ENCODE measurements at regions not wholly inside any gene's neighbourhood (a gene's known extent, or its start where the extent isn't known, plus 50 kb on each side); places are given as distances from the start of the nearest gene placed in this dataset.

GRCh38 chr13:23105051-23105450 lies 75.7 kb upstream of the SGCG start:
- Histone ChIP-seq H3K27me3 (ENCODE audit: control insufficient read depth in 2 of 2, insufficient read depth in 2 of 2, low read length in 2 of 2) (peaks cover 0 to 2% of the 10 kb centered on the region in 2 experiments; a peak in 2 of 5 replicates), H3K9me1 (ENCODE audit: control insufficient read depth, insufficient read depth, low read length) (no peaks in the 10 kb centered on the region), H2AFZ (ENCODE audit: low read depth, low read length) (no peak overlapping the region), H3K79me2 (ENCODE audit: control insufficient read depth, insufficient read depth, low read length) (no peaks in the 10 kb centered on the region), H3K9me3 (replicated peaks; ENCODE audit: control insufficient read depth, insufficient read depth, low read depth, low read length) (no peaks in the 10 kb centered on the region), H4K20me1 (replicated peaks; ENCODE audit: control insufficient read depth, insufficient read depth, low read length) (no peaks in the 10 kb centered on the region), H3K9ac (ENCODE audit: insufficient read depth in 1 of 2, low read depth in 2 of 2, low read length in 2 of 2) (no peak overlapping the region), H3K4me3 (no peak overlapping the region), H3K36me3 (ENCODE audit: control insufficient read depth, insufficient read depth, low read length) (no peaks in the 10 kb centered on the region), H3K27ac (ENCODE audit: extremely low read depth, low read depth, low read length) (no peak overlapping the region), H3K4me2 (ENCODE audit: insufficient read depth, low read length) (no peak overlapping the region), H3K4me1 (replicated peaks in 1 of 2; ENCODE audit: control insufficient read depth in 2 of 2, insufficient read depth in 2 of 2, low read length in 2 of 2) (no peaks in the 10 kb centered on the region)
- ATAC-seq = no peak
- BruUV-seq (replicated peaks) = no TSS peak
- in situ Hi-C loops (cut with MboI) = no loop called here
- ChIA-PET CTCF (ENCODE audit: low intra/inter-chr PET ratio) (no interaction called here), POLR2A (no interaction called here)
- 2% methylated on average over 3 of the region's 3 CpGs for WGBS (ENCODE audit: insufficient coverage, low coverage, missing lambda C conversion rate)
- FAIRE-seq = no peak
- TF ChIP-seq U2AF1 (optimal IDR thresholded peaks at IDR 0.05; ENCODE audit: low read depth, low read length) = no peak
- no peak for DNase-seq (ENCODE audit: extremely low read depth in 1 of 4, low spot score in 3 of 4)
- intact Hi-C loops (cut with micrococcal nuclease) = no loop called here

GRCh38 chr13:23107665-23108064 lies 73.1 kb upstream of the SGCG start:
- CTCF ChIA-PET (ENCODE audit: low intra/inter-chr PET ratio) = no interaction called here
- 0% methylated on average over 5 of the region's 7 CpGs for WGBS (ENCODE audit: insufficient coverage, low coverage, missing lambda C conversion rate)
- ATAC-seq = no peak
- Histone ChIP-seq H3K4me2 (ENCODE audit: insufficient read depth, low read length) (no peak overlapping the region), H3K9ac (ENCODE audit: insufficient read depth in 1 of 2, low read depth in 2 of 2, low read length in 2 of 2) (no peak overlapping the region), H3K9me3 (replicated peaks; ENCODE audit: control insufficient read depth, insufficient read depth, low read depth, low read length) (no peaks in the 10 kb centered on the region), H3K9me1 (ENCODE audit: control insufficient read depth, insufficient read depth, low read length) (no peaks in the 10 kb centered on the region), H3K4me3 (no peak overlapping the region), H3K4me1 (replicated peaks in 1 of 2; ENCODE audit: control insufficient read depth in 2 of 2, insufficient read depth in 2 of 2, low read length in 2 of 2) (no peaks in the 10 kb centered on the region), H3K36me3 (ENCODE audit: control insufficient read depth, insufficient read depth, low read length) (no peaks in the 10 kb centered on the region), H4K20me1 (replicated peaks; ENCODE audit: control insufficient read depth, insufficient read depth, low read length) (no peaks in the 10 kb centered on the region), H3K79me2 (ENCODE audit: control insufficient read depth, insufficient read depth, low read length) (no peaks in the 10 kb centered on the region), H3K27me3 (ENCODE audit: control insufficient read depth in 2 of 2, insufficient read depth in 2 of 2, low read length in 2 of 2) (no peaks in the 10 kb centered on the region; a peak in 2 of 5 replicates), H2AFZ (ENCODE audit: low read depth, low read length) (no peak overlapping the region), H3K27ac (ENCODE audit: extremely low read depth, low read depth, low read length) (no peak overlapping the region)
- DNase-seq (ENCODE audit: extremely low read depth in 1 of 4, low spot score in 3 of 4) = no peak
- in situ Hi-C loops (cut with MboI) (no loop called here), intact Hi-C loops (cut with micrococcal nuclease) (no loop called here)
- POLR2A ChIA-PET = no interaction called here
- no peak for FAIRE-seq
- no TSS peak for BruUV-seq (replicated peaks)
- TF ChIP-seq SREBF1 (IDR thresholded peaks at IDR 0.05; ENCODE audit: borderline replicate concordance, low read depth, low read length) = no peak
- no peak for TF ChIP-seq KDM2B (CRISPR knock-in tag; IDR thresholded peaks at IDR 0.05)
- no peak for TF ChIP-seq SOX6 (IDR thresholded peaks at IDR 0.05)
- no peak for TF ChIP-seq E4F1 (CRISPR knock-in tag; IDR thresholded peaks at IDR 0.05; ENCODE audit: borderline replicate concordance)
- no peak for TF ChIP-seq TRIM25 (IDR thresholded peaks at IDR 0.05; ENCODE audit: borderline replicate concordance)
- no peak for TF ChIP-seq SMARCA4 (IDR thresholded peaks at IDR 0.05)
- no peak for TF ChIP-seq JUND (IDR thresholded peaks at IDR 0.05; ENCODE audit: borderline replicate concordance, low read depth, low read length)
- no peak for TF ChIP-seq JUND (tag; IDR thresholded peaks at IDR 0.05; ENCODE audit: borderline replicate concordance, low read depth, low read length)
- no peak for TF ChIP-seq TOE1 (IDR thresholded peaks at IDR 0.05; ENCODE audit: borderline replicate concordance)
- TF ChIP-seq TOE1 (CRISPR knock-in tag; IDR thresholded peaks at IDR 0.05; ENCODE audit: borderline replicate concordance, low read depth) = no peak
- TF ChIP-seq TEAD1 (CRISPR knock-in tag; IDR thresholded peaks at IDR 0.05) = no peak
- no peak for TF ChIP-seq EP300 (IDR thresholded peaks at IDR 0.05; ENCODE audit: low read length)
